HL-60 (cell line): ENCODE measurements at regions not wholly inside any gene's neighbourhood (a gene's known extent, or its start where the extent isn't known, plus 50 kb on each side); places are given as distances from the start of the nearest gene placed in this dataset.

ENCODE experiments used
- DNase-seq, 2 experiments: peaks; one replicate each; pipeline ENCODE4 v3.0.0-alpha.2; 2010 to 2020; ENCODE audit warnings: low read depth in 1 of 2, low spot score in 1 of 2
- H3K27ac ChIP-seq: fragments of 250-450 bp; sonication (Bioruptor Pico); replicated peaks from 2 replicates; pipeline ENCODE4 v1.5.1; 2020; ENCODE audit warnings: mild to moderate bottlenecking, moderate library complexity
- H3K27me3 ChIP-seq: fragments of 250-450 bp; sonication (Bioruptor Pico); 2 replicates; pipeline ENCODE4 v1.5.1; 2021; ENCODE audit warnings: mild to moderate bottlenecking, moderate library complexity; ENCODE audit not compliant: insufficient read depth, poor library complexity, severe bottlenecking
- H3K4me3 ChIP-seq: replicated peaks from 2 replicates; pipeline ENCODE4 v1.5.1; 2011; ENCODE audit warnings: mild to moderate bottlenecking, control low read depth, low read length; ENCODE audit not compliant: insufficient read depth
- CTCF ChIP-seq: IDR thresholded peaks from one replicate; pipeline ENCODE4 v1.5.1; 2011; ENCODE audit warnings: low read length, control low read depth, inconsistent platforms; ENCODE audit not compliant: insufficient read depth
- GABPA ChIP-seq: IDR thresholded peaks from 2 replicates; pipeline ENCODE4 v1.6.1; 2012; ENCODE audit warnings: low read depth
- POLR2AphosphoS5 ChIP-seq: IDR thresholded peaks from 2 replicates; pipeline ENCODE4 v1.6.1; 2012; ENCODE audit warnings: low read depth
- REST ChIP-seq: IDR thresholded peaks from 2 replicates; pipeline ENCODE4 v1.6.1; 2012; ENCODE audit warnings: low read depth; ENCODE audit not compliant: insufficient replicate concordance
- SPI1 ChIP-seq: IDR thresholded peaks from 2 replicates; pipeline ENCODE4 v1.6.1; 2012; ENCODE audit warnings: low read depth, mild to moderate bottlenecking, borderline replicate concordance

- H3K27ac ChIP-seq: no peak overlapping the region
- H3K27me3 ChIP-seq: peaks cover 2% of the 10 kb centered on the region
- TF ChIP-seq SPI1 (no peak), REST (no peak), CTCF (no peak), GABPA (no peak), POLR2AphosphoS5 (no peak)
Measured at GRCh38 chr12:67040861-67041137, 228.4 kb upstream of the CAND1 start.

GRCh38 chr12:67042697-67043131, 226.4 kb upstream of the CAND1 start:
- DNase-seq: no peak
- TF ChIP-seq SPI1 (no peak), GABPA (no peak), REST (no peak), CTCF (no peak), POLR2AphosphoS5 (no peak)
- H3K27ac ChIP-seq: no peak overlapping the region
- H3K27me3 ChIP-seq: peaks cover 2% of the 10 kb centered on the region
- H3K4me3 ChIP-seq: no peak overlapping the region

More at GRCh38 chr12:67040861-67041137, 228.4 kb upstream of the CAND1 start:
- no peak for DNase-seq
- H3K4me3 ChIP-seq: no peak overlapping the region

GRCh38 chr12:67043771-67044170, 225.4 kb upstream of the CAND1 start:
- no peak overlapping the region for H3K4me3 ChIP-seq
- TF ChIP-seq POLR2AphosphoS5 (no peak), GABPA (no peak), SPI1 (no peak), REST (no peak), CTCF (no peak)
- DNase-seq: no peak
- H3K27me3 ChIP-seq: peaks cover 2% of the 10 kb centered on the region
- H3K27ac ChIP-seq: no peak overlapping the region
